WERI-Rb-1 (cell line): ENCODE measurements at regions not wholly inside any gene's neighbourhood (a gene's known extent, or its start where the extent isn't known, plus 50 kb on each side); places are given as distances from the start of the nearest gene placed in this dataset.
"Not testable (repeated sequence)": the region's sequence is repeated elsewhere in the genome, so short reads cannot be mapped to it uniquely, and the experiment has no call there.

Experiments
- DNase-seq: peaks from one replicate; pipeline ENCODE4 v3.0.0-alpha.2; 2020
- H3K27ac ChIP-seq: fragments of 250-450 bp; sonication (Bioruptor Pico); 2 replicates; pipeline ENCODE4 v1.5.1; 2020; ENCODE audit warnings: mild to moderate bottlenecking, moderate library complexity
- H3K27me3 ChIP-seq: fragments of 250-450 bp; sonication (Bioruptor Pico); 2 replicates; pipeline ENCODE4 v1.5.1; 2021; ENCODE audit warnings: mild to moderate bottlenecking, low read depth, moderate library complexity; ENCODE audit not compliant: insufficient read depth, severe bottlenecking
- H3K36me3 ChIP-seq: fragments of 250-450 bp; sonication (Bioruptor Pico); 2 replicates; pipeline ENCODE4 v1.5.1; 2020; ENCODE audit warnings: mild to moderate bottlenecking, moderate library complexity
- H3K4me3 ChIP-seq: 2 replicates; pipeline ENCODE4 v1.5.1; 2011; ENCODE audit warnings: low read depth, mild to moderate bottlenecking, control low read depth, low read length
- H3K9me3 ChIP-seq: fragments of 250-450 bp; sonication (Bioruptor Pico); 2 replicates; pipeline ENCODE4 v1.5.1; 2021; ENCODE audit warnings: mild to moderate bottlenecking, moderate library complexity; ENCODE audit not compliant: severe bottlenecking
- CTCF ChIP-seq: IDR thresholded peaks from 2 replicates; pipeline ENCODE4 v1.5.1; 2011; ENCODE audit warnings: low read depth, mild to moderate bottlenecking, control low read depth, inconsistent platforms, low read length

DNA sequence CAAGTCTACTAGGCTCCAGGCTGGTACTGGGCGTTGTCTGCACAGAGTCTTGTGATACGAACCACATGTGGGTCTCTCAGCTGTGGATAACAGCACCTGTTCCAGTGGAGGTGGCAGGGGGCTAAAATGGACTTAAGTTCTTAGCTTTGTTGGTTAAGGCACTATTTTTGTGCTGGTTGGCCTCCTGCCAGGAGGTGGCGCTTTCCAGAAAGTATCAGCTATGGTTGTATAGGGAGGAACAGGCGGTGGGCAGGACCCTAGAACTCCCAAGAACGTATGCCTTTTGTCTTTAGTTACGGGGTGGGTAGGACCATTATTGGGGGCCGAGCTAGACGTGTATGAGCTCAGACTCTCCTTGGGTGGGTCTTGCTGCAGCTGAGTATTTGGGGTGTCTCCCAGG is 1138.4 kb downstream of the PCDH19 start:
- Histone ChIP-seq H3K36me3 (no peaks in the 10 kb centered on the region), H3K27me3 (peaks cover 3% of the 10 kb centered on the region), H3K27ac (no peak overlapping the region), H3K9me3 (no peaks in the 10 kb centered on the region), H3K4me3 (no peak overlapping the region)
- no peak for TF ChIP-seq CTCF
- DNase-seq = peak; percentile 15

DNA sequence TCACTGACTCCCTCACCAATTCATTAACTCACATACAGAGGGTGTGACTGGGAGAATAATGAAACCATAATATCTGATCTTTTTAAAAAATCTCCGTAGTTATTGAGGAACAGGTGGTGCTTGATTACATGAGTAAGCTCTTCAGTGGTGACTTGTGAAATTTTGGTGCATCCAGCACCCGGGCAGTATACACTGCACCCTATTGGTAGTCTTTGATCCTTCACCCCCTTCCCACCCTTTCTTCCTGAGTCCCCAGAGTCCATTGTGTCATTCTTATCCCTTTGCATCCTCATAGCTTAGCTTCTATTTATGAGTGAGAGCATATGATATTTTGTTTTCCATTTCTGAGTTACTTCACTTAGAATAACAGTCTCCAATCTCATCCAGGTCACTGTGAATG is 1143.8 kb downstream of the PCDH19 start:
- TF ChIP-seq CTCF = no peak
- no peaks in the 10 kb centered on the region for H3K36me3 ChIP-seq
- H3K9me3 ChIP-seq = no peaks in the 10 kb centered on the region
- H3K27me3 ChIP-seq = peaks cover 3% of the 10 kb centered on the region
- DNase-seq = no peak
- H3K4me3 ChIP-seq = no peak overlapping the region
- H3K27ac ChIP-seq = no peak overlapping the region

DNA sequence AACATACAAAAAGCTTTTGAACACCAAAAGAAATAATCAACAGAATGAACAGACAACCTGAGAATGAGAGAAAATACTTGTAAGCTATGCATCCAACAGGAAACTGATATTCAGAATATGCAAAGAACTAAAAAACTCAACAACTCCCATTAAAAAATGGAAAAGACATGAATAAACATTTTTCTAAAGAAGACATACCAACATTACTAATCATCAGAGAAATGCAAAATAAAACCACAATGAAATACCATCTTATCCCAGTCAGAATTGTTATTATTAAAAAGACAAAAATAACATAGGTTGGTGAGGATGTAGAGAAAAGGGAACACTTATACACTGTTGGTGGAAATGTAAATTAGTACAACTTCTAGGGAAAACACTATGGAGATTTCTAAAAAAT is 1161.9 kb downstream of the PCDH19 start:
- no peak for DNase-seq
- Histone ChIP-seq H3K4me3 (no peak overlapping the region), H3K9me3 (no peaks in the 10 kb centered on the region), H3K27ac (no peak overlapping the region), H3K27me3 (no peaks in the 10 kb centered on the region), H3K36me3 (no peaks in the 10 kb centered on the region)
- TF ChIP-seq CTCF = no peak

DNA sequence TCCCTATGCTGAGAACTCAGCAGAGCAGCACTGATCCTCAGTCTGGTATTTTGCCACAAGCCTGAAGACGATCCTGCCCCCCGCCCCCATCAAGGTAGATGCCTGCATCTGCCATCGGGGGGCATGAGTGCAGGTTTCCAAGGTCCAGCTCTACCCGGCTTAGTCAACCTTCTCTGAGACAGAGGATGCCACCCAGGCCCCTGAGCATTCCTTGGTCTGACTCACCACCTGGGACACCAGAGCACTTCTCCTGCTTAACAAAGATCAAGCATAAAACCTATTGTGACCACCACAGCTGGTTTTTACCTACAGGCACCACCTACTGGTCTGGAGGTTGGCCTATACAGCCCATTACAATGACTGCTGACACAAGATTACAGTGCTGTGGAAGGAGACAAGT is 1168.1 kb downstream of the PCDH19 start:
- no peaks in the 10 kb centered on the region for H3K36me3 ChIP-seq
- H3K4me3 ChIP-seq = no peak overlapping the region
- DNase-seq = no peak
- TF ChIP-seq CTCF = no peak
- no peaks in the 10 kb centered on the region for H3K27me3 ChIP-seq
- no peak overlapping the region for H3K27ac ChIP-seq
- H3K9me3 ChIP-seq = no peaks in the 10 kb centered on the region

DNA sequence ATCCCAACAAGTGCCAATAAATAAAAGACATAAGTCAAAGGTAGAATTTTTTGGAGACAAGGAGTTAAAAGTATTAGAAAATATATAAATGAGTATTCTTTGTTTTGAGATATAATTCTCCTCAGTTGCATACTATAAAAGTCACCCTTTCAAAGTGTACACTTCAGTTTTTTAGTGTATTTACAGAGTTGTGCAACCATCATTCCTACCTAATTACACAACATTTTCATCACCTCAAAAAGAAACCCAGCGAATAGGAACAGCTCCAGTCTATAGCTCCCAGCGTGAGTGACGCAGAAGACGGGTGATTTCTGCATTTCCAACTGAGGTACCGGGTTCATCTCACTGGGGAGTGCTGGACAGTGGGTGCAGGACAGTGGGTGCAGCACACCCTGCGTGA is 1175.7 kb downstream of the PCDH19 start:
- H3K27ac ChIP-seq, H3K9me3 ChIP-seq, DNase-seq, H3K4me3 ChIP-seq, H3K27me3 ChIP-seq, H3K36me3 ChIP-seq: not testable (repeated sequence)

DNA sequence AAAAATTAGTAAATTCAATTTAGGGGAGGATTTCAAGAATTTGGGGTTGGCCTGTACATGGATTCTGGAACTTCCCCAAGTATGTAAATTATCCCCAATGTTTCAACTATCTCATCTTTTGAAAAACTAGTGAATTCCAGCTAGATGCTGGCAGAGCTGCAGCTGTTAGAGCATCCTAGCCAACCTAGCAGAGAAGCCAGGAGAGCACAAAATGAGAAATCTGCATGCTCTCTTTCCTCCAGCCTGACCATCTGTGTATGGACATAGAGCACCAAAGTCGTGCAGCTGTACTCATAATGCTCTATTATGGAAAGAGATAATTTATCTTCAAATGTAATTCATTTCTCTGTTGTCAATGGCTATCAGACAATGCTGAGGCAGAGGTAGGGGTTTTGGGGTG is 1217.7 kb downstream of the PCDH19 start:
- H3K4me3 ChIP-seq = no peak overlapping the region
- no peak overlapping the region for H3K27ac ChIP-seq
- TF ChIP-seq CTCF = no peak
- no peak for DNase-seq
- no peaks in the 10 kb centered on the region for H3K36me3 ChIP-seq
- H3K27me3 ChIP-seq = peaks cover 5% of the 10 kb centered on the region
- no peaks in the 10 kb centered on the region for H3K9me3 ChIP-seq
